ENCODE measurements at regions not wholly inside any gene's neighbourhood (a gene's known extent, or its start where the extent isn't known, plus 50 kb on each side); places are given as distances from the start of the nearest gene placed in this dataset.
"Not testable (repeated sequence)": the region's sequence is repeated elsewhere in the genome, so short reads cannot be mapped to it uniquely, and the experiment has no call there.

DNA sequence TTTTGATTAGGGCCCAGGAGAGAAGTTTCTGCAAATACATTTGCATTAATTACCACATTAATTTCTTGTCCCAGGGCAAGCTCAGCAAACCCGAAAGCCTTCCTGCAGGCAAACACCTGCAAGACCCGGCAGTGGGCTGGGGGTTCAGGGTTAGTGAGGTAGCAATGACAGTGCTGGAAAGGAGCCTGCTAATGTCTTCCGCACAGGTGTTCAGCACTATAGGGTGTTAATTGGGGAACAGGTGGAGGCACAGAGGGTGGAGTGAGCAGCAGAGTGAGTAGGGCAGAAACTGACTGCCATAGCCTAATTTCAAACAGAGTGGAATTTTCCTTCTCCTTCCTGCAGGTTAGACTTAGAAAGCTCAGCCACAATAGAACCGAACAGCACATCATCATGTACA is 50.9 kb upstream of the UBASH3B start:
- DNase-seq, result no peak

DNA sequence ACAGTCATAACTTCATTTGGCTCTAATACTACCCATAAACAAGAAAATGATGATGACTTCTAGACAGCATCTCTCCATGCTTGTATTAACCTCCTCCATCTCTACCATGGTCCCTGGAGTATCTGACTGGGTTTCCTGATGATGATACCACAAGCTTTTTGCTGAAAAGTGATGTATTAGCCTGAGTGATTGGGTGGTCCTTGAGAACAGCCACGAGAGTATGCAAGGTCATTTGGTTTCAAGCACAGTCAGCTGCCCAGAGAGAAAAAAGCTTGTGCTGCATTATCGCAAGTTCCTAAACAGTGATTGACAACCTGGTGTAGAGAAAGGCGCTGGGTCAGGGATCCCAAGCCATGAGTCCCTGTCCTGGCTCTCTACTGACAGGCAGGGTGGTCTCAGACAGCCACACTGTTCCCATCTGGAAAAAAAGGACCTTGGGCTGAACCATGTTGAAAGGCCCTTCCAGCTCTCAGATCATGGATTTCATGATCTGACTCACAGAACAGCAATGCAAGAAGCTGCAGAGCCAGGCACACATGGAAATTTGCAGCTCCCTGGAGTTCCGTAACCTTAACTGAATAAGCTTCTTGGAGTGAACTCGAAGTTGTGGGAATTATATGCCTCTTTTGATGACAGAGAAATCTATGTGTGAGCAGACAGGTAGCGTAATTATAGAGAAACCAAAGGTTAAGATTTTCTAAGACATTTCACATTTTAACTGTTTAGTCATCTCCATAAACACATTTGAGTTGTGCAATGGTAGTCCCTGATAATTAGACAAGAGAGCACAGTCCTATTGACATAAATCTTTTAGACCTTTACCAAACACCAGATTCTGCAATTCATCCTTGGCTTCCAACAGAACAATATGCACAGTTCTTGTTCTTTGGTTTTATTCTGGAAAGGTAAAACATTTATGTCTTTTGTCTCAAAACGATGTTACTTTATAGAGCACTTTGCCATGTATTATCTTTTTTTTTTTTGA is 54.1 kb upstream of the UBASH3B start:
- DNase-seq, result no peak

- no peak for DNase-seq
Measured at GRCh38 chr11:122600290-122600689, 55.2 kb upstream of the UBASH3B start.

DNA sequence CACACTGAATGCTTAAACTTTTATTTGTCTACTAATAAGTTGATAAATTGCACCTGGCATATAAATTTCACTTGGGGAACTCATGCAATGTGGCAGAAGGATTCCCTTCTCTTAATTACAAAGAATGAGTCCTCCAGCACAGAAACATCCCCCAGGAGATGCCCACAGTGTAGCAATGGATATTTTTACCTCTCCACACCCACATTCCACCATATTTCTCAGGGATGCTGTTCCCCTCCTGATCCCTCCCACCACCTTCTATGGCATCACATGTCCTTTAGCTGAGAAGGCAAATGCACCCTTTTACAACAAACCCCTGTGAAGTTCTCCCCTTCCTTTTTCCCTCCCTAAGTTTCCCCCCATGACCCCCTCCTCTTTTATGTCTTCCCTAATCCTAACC is 56.1 kb upstream of the UBASH3B start:
- DNase-seq, result no peak

DNA sequence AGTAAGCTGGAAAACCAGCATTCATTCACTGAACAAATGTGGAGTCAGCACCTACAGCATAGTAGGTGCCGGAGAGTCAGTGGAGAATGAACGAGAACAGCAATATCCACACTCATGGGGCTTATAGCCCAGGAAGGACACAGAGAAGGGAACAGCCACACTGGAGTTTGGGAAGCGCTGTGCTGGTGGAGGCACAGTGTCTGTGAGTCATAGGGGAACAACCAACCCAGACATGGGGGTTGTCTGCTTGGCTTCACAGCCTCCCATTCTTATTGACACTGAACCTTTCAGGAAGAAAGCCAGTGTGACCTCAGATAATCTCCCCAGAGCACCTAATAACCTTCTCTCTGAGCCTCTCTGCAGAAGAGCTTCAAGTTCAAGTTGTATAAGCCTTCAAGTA is 56.6 kb upstream of the UBASH3B start:
- no peak for DNase-seq

DNA sequence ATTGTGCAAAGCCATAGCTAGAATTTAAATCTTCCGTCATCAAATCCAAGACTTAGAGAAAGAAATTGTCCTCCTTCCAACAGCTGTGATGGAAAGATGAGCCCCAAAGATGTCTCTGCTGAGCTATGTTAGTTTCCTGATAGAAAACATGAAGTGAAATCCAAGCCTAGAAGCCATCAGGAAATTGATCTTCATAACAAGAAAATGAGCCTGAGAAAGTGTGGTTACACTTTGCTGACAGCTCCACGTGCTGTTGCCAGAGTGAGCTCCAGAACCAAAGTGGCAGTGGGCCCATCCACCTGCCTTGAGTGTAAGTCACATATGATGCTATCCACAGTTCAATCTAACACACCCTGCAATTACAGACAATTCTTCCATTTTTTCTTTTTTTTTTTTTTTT is 58.0 kb upstream of the UBASH3B start:
- no peak for DNase-seq

- DNase-seq, result no peak
Measured at GRCh38 chr11:122594986-122595645, 60.4 kb upstream of the UBASH3B start.

DNA sequence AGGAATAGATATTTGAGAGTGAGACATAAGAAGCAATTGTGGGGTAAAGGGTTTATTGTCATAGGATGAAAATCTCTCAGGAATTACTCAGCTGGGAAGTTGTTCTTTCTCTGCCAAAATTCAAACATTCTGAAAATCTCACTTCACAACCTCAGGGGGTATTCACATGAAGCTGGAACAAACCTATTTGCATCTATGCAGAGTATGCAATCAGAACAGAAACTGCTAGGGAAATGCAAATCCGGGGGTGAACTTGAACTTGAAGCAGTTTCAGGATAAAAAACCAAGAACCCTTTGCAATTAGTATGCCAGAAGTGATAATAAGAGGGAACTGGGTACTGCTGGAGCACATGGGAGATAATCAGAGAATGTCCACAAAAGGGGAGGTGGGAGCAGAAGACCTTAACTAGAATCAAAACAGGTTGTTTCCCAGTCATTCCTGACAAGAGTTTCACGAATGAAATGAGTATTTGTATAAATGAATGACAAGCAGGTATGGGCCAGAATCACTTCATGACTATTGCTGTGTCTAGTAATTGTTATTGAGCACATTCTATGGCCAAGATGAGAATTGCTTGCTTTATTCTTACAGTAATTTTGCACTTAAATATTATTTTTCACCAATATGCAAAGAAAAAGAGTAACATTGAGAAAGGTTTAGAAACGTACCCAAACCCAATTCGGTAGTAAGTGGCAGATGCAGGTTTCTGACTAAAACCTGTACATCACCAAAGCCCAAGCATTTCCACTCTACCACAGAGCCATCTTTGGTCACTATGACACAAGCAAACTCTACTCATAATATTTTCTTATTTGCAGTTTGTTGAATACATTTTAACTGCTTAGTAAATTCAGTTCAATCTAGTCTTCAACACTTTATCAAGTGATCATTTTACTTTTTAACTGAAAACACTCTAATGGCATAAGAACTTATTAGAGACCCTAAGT is 61.8 kb upstream of the UBASH3B start:
- no peak for DNase-seq

GRCh38 chr11:122592641-122593040 is 62.9 kb upstream of the UBASH3B start:
- no peak for DNase-seq

- DNase-seq, result no peak
Measured at GRCh38 chr11:122584670-122585069, 70.9 kb upstream of the UBASH3B start.

- DNase-seq, result not testable (repeated sequence)
Measured at GRCh38 chr11:122580071-122580470, 75.5 kb upstream of the UBASH3B start.

- DNase-seq, result no peak
Measured at GRCh38 chr11:122578171-122578825, 77.2 kb upstream of the UBASH3B start.

DNA sequence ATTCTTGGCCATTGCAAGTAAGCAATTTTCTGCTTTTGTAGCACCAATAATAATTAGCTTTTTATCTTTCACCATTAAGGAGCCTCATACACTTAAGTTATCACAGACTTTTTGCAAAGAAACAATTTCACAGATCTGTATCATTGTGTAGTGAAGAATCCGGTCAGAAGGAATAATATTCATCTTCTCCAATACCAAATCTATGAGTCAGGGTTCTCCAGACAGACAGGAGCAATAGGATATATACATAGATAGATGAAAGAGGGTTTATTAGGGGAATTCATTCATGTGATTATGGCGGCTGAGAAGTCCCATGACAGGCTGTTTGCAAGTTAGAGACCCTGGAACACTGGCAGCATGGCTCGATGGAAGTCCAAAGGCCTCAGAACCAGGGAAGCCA is 82.9 kb upstream of the UBASH3B start:
- DNase-seq, result no peak

DNA sequence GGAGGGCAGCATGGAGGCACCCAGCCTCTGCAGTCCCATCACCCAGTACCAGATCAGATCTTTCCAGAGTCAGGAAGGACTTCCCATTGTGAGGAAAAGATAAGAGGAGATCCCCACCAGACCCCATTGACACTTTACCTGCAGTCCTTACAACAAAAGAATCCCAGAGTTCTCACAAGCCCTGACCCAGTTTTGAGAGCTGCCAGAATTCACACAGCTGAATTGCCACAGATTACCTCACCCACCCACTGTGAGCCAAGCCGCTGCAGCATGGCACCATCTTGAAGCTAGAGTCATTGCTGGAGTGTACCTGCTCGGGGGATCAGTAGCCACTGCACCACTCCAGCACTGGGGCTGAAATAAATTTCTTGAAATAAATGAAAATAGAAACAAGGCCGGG is 91.8 kb upstream of the UBASH3B start:
- no peak for DNase-seq

GRCh38 chr11:122559734-122560382 is 95.7 kb upstream of the UBASH3B start:
- DNase-seq, result no peak

DNA sequence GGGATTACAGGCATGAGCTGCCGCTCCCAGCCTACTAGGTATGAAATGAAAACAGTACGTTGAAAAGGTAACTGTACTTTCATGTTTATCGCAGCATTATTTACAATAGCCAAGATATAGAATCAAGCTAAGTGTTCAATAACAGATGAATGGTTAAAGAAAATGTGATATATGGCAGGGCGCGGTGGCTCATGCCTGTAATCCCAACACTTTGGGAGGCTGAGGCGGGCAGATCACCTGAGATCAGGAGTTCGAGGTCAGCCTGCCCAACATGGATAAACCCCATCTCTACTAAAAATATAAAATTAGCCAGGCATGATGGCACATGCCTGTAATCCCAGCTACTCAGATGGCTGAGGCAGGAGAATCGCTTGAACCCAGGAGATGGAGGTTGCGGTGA is 96.3 kb upstream of the UBASH3B start:
- not testable (repeated sequence) for DNase-seq

- not testable (repeated sequence) for DNase-seq
Measured at GRCh38 chr11:122557163-122557562, 98.4 kb upstream of the UBASH3B start.

DNA sequence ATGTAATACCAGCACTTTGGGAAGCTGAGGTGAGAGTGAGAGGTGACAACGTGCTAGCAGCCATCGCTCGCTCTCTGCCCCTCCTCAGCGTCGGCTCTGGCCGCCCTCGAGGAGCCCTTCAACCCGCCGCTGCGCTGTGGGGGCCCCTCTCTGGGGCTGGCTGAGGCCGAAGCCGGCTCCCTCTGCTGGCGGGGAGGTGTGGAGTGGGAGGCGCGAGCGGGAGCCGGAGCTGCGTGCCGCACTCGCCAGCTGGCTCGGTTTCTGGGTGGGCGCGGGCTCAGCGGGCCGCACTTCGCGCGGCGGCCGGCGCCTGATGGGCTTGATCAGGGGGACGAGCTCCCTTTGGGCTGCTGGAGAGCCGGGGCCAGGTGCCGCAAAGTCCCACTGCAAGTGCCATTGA is 98.9 kb upstream of the UBASH3B start:
- DNase-seq, result peak; percentile 28

DNA sequence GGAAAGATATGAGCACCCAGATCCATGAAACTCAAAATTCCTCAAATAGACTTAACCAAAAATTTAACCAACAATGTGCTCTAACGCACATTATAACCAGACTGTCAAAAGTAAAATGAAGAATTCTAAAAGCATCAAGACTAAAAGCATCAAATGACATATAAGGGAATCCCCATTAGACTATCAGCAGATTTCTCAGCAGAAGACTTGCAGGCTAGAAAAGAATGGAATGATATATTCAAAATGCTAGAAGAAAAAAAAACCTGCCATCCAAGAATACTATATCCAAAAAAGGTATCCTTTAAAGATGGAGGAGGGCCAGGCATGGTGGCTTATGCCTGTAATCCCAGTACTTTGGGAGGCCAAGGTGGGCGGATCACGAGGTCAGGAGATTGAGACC is 117.5 kb upstream of the UBASH3B start:
- DNase-seq, result no peak

- no peak for DNase-seq
Measured at GRCh38 chr11:122524898-122525297, 130.6 kb upstream of the UBASH3B start.

- DNase-seq, result no peak
Measured at GRCh38 chr11:122523846-122524805, 131.4 kb upstream of the UBASH3B start.

Measured in stimulated activated CD4-positive, alpha-beta T cell treated with anti-CD3 and anti-CD28 coated beads, Interleukin-4, amount 100 ng/mL, for 24 hours (primary cell).